Calu3 (cell line): ENCODE measurements at regions not wholly inside any gene's neighbourhood (a gene's known extent, or its start where the extent isn't known, plus 50 kb on each side); places are given as distances from the start of the nearest gene placed in this dataset.

Experiments
- BruUV-seq: library from RNA; stranded (reverse); fragments of 400-500 nt; replicated peaks from 2 replicates; lab custom pipeline; 2021; lab: Mats Ljungman, UMichigan
- CTCF ChIA-PET: fragments of 300-600 bp; sonication (Branson Sonifier 250); formaldehyde crosslinking; loops from one replicate; lab custom pipeline; 2022; ENCODE audit warnings: antibody characterized with exemption; lab: Charles Lee
- DNase-seq: peaks from one replicate; pipeline ENCODE4 v3.0.0; 2022
- H3K27ac Mint-ChIP-seq: one replicate; pipeline ENCODE4 v1.8.0; 2022; ENCODE audit warnings: mixed read lengths; ENCODE audit not compliant: unreplicated experiment
- H3K27me3 Mint-ChIP-seq: one replicate; pipeline ENCODE4 v1.8.0; 2022; ENCODE audit warnings: mixed read lengths; ENCODE audit not compliant: unreplicated experiment
- H3K36me3 Mint-ChIP-seq: one replicate; pipeline ENCODE4 v1.8.0; 2022; ENCODE audit warnings: mild to moderate bottlenecking, moderate library complexity, mixed read lengths; ENCODE audit not compliant: insufficient read depth, unreplicated experiment
- H3K4me1 Mint-ChIP-seq: one replicate; pipeline ENCODE4 v1.8.0; 2022; ENCODE audit warnings: mild to moderate bottlenecking, low read depth, mixed read lengths; ENCODE audit not compliant: unreplicated experiment
- H3K4me3 Mint-ChIP-seq: one replicate; pipeline ENCODE4 v1.8.0; 2022; ENCODE audit warnings: mild to moderate bottlenecking, low read depth, moderate library complexity, mixed read lengths; ENCODE audit not compliant: unreplicated experiment
- H3K9me3 Mint-ChIP-seq: one replicate; pipeline ENCODE4 v1.8.0; 2022; ENCODE audit warnings: low read depth, mixed read lengths; ENCODE audit not compliant: unreplicated experiment
- intact Hi-C: fragments of 100-400 bp; cut with micrococcal nuclease; formaldehyde crosslinking; loops from one replicate; pipeline ENCODE4 v1.10.0; 2022; ENCODE audit not compliant: unreplicated experiment
- TF ChIP-seq, protein P1 (sequence below): fragments of 200-600 bp; IDR thresholded peaks from one replicate; pipeline ENCODE4 v1.8.0; 2022; ENCODE audit warnings: antibody characterized with exemption; ENCODE audit not compliant: unreplicated experiment

DNA sequence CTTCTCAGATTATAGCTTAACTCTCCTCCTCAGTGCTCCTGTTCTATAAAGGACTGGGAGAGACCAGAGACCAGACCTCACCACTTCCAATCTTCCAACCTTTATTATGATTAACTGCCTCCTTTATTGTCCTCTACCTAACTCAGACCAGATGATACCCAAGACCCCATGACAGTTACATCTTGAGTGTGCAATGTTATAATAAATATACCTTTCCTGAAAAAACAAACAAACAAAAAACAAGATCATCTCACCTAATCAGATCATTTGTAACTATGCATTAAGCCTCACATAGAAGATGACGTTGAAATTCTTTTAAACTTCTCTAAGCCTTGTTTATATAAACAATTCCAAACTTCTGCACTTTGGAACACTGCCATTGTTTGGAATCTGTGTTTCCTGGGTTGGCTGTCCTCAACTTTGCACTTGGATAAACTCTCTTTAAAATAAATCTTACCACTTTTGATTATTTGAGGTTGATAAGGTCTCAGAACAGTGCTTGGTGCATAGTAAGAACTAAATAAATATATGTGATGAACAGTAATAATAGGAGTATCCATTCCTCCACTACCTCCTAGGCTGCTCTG is 342.7 kb downstream of the TDRD15 start:
- TF ChIP-seq, protein P1, sequence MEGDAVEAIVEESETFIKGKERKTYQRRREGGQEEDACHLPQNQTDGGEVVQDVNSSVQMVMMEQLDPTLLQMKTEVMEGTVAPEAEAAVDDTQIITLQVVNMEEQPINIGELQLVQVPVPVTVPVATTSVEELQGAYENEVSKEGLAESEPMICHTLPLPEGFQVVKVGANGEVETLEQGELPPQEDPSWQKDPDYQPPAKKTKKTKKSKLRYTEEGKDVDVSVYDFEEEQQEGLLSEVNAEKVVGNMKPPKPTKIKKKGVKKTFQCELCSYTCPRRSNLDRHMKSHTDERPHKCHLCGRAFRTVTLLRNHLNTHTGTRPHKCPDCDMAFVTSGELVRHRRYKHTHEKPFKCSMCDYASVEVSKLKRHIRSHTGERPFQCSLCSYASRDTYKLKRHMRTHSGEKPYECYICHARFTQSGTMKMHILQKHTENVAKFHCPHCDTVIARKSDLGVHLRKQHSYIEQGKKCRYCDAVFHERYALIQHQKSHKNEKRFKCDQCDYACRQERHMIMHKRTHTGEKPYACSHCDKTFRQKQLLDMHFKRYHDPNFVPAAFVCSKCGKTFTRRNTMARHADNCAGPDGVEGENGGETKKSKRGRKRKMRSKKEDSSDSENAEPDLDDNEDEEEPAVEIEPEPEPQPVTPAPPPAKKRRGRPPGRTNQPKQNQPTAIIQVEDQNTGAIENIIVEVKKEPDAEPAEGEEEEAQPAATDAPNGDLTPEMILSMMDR, result no peak
- BruUV-seq, result no TSS peak
- DNase-seq, result no peak
- CTCF ChIA-PET, result no interaction called here
- Mint-ChIP-seq H3K4me1 (no peaks in the 10 kb centered on the region), H3K4me3 (no peak overlapping the region), H3K36me3 (no peaks in the 10 kb centered on the region), H3K27me3 (no peaks in the 10 kb centered on the region), H3K27ac (no peak overlapping the region), H3K9me3 (peaks cover 10% of the 10 kb centered on the region)
- intact Hi-C loops, result no loop called here

DNA sequence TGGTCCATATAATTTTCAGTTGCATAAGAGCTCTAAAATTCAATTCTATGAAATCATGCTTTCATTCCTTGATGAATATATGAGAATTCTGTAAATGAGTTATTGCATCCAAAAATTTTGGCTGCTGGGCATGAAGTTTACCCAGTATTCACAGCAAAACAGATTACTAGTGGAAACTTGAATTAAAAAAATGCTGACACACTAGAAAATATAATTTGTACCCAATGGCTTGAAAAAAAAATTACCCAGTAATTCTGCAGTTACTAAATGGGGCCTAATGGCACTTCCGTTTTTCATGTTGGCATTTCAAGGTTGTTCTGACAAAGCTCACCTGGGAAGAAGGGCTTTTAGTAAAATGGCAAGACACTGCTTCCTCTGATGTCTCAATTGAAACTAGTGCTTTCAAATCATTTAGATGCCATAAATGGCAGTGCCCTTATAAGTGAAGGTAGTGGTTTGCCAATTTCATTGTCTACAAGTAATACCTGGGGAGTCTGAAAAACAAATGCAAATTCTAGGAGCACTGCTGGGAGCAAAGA is 343.6 kb downstream of the TDRD15 start:
- Mint-ChIP-seq H3K36me3 (no peaks in the 10 kb centered on the region), H3K4me1 (no peaks in the 10 kb centered on the region), H3K9me3 (peaks cover 8% of the 10 kb centered on the region), H3K27me3 (no peaks in the 10 kb centered on the region), H3K27ac (no peak overlapping the region), H3K4me3 (no peak overlapping the region)
- DNase-seq, result no peak
- BruUV-seq, result no TSS peak
- CTCF ChIA-PET, result no interaction called here
- TF ChIP-seq, protein P1, result no peak
- intact Hi-C loops, result no loop called here

DNA sequence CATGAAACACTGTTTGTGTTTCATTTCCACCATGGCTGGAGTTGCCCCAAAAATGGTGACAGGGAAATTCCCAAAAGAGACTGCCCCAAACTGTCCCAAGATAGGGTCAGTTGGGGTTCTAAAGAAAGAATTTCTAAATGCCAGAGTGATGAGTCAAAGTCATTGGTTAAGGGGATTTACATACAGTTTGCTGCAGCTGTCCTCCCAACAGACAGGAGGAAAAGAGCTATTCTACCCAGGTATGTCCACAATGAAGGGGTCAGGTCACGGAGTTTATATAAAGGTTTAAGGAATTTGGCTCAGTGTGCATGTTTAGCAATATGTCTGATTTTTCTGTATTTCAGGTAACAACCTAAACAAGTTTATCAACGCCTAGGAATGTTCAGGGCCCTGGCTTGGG is 344.1 kb downstream of the TDRD15 start:
- CTCF ChIA-PET, result no interaction called here

DNA sequence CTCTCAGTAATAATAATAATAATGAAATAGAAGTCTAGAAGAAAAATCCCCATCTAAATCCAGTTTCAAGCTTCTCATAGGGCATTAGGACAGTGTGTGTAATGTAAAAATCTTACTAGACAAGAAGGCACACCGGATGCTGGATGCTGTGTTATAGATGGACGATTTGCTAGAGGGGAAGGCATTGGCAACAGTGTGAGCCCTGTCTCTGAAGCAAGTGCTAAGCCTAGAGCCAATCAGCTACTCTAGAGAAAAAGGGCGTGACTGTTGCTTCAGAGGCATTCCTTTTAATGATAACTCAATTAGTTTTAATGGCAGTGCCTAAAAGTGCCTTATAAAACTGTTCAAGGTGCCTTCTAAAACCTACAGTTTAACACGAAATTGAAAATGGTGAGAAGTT is 344.9 kb downstream of the TDRD15 start:
- BruUV-seq, result no TSS peak
- Mint-ChIP-seq H3K27ac (no peak overlapping the region), H3K4me1 (no peaks in the 10 kb centered on the region), H3K27me3 (no peaks in the 10 kb centered on the region), H3K4me3 (no peak overlapping the region), H3K9me3 (peaks cover 8% of the 10 kb centered on the region), H3K36me3 (no peaks in the 10 kb centered on the region)
- DNase-seq, result no peak
- TF ChIP-seq, protein P1, result no peak
- intact Hi-C loops, result no loop called here
- CTCF ChIA-PET, result no interaction called here

More for the DNA sequence above, 344.1 kb downstream of the TDRD15 start:
- TF ChIP-seq, protein P1, result no peak
- intact Hi-C loops, result no loop called here
- Mint-ChIP-seq H3K4me3 (no peak overlapping the region), H3K4me1 (no peaks in the 10 kb centered on the region), H3K27ac (no peak overlapping the region), H3K36me3 (no peaks in the 10 kb centered on the region), H3K27me3 (no peaks in the 10 kb centered on the region), H3K9me3 (peaks cover 8% of the 10 kb centered on the region)
- no peak for DNase-seq
- no TSS peak for BruUV-seq
